GM20431 (cell line): ENCODE measurements at regions not wholly inside any gene's neighbourhood (a gene's known extent, or its start where the extent isn't known, plus 50 kb on each side); places are given as distances from the start of the nearest gene placed in this dataset.

Source experiments
- in situ Hi-C: fragments of 300-500 bp; cut with MseI, MboI; formaldehyde crosslinking; loops from one replicate; pipeline ENCODE4 v1.15.0; 2020; ENCODE audit warnings: low sequenced_read_pairs; ENCODE audit not compliant: unreplicated experiment

GRCh38 chr10:6950133-6950532 lies 370.1 kb upstream of the PRKCQ start:
- in situ Hi-C loops = no loop called here

- in situ Hi-C loops = no loop called here
Observed at GRCh38 chr10:6944436-6944835, 364.4 kb upstream of the PRKCQ start.

- in situ Hi-C loops = no loop called here
Observed at GRCh38 chr10:6938384-6938783, 358.3 kb upstream of the PRKCQ start.

GRCh38 chr10:6936931-6937330 lies 356.9 kb upstream of the PRKCQ start:
- in situ Hi-C loops = no loop called here

- in situ Hi-C loops = no loop called here
Observed at GRCh38 chr10:6929148-6929830, 349.2 kb upstream of the PRKCQ start.

GRCh38 chr10:6928586-6928985 lies 348.5 kb upstream of the PRKCQ start:
- in situ Hi-C loops = no loop called here

- in situ Hi-C loops = no loop called here
Observed at GRCh38 chr10:6926971-6927370, 346.9 kb upstream of the PRKCQ start.

- in situ Hi-C loops = no loop called here
Observed at GRCh38 chr10:6925146-6925545, 345.1 kb upstream of the PRKCQ start.

- in situ Hi-C loops = loop anchor here (25.0 kb wide), 1 partner anchor 488 kb away; the partner anchor contains the start of gene SFMBT2
Observed at GRCh38 chr10:6924166-6924565, 344.1 kb upstream of the PRKCQ start.

- in situ Hi-C loops = loop anchor here (25.0 kb wide), 1 partner anchor 491 kb away; the partner anchor contains the start of gene SFMBT2
Observed at GRCh38 chr10:6921026-6921425, 340.9 kb upstream of the PRKCQ start.

GRCh38 chr10:6920072-6921019 lies 340.3 kb upstream of the PRKCQ start:
- in situ Hi-C loops = loop anchor here (25.0 kb wide), 1 partner anchor 492 kb away; the partner anchor contains the start of gene SFMBT2

GRCh38 chr10:6919077-6919476 lies 339.0 kb upstream of the PRKCQ start:
- in situ Hi-C loops = loop anchor here (25.0 kb wide), 1 partner anchor 493 kb away; the partner anchor contains the start of gene SFMBT2

- in situ Hi-C loops = loop anchor here (25.0 kb wide), 1 partner anchor 494 kb away; the partner anchor contains the start of gene SFMBT2
Observed at GRCh38 chr10:6918305-6918704, 338.2 kb upstream of the PRKCQ start.

- in situ Hi-C loops = loop anchor here (25.0 kb wide), 1 partner anchor 495 kb away; the partner anchor contains the start of gene SFMBT2
Observed at GRCh38 chr10:6917125-6917524, 337.0 kb upstream of the PRKCQ start.

- in situ Hi-C loops = loop anchor here (25.0 kb wide), 1 partner anchor 496 kb away; the partner anchor contains the start of gene SFMBT2
Observed at GRCh38 chr10:6916601-6917000, 336.5 kb upstream of the PRKCQ start.

- in situ Hi-C loops = loop anchor here (25.0 kb wide), 1 partner anchor 497 kb away; the partner anchor contains the start of gene SFMBT2
Observed at GRCh38 chr10:6915307-6915706, 335.2 kb upstream of the PRKCQ start.

- in situ Hi-C loops = loop anchor here (25.0 kb wide), 1 partner anchor 499 kb away; the partner anchor contains the start of gene SFMBT2
Observed at GRCh38 chr10:6912929-6913328, 332.9 kb upstream of the PRKCQ start.

- in situ Hi-C loops = loop anchor here (25.0 kb wide), 1 partner anchor 500 kb away; the partner anchor contains the start of gene SFMBT2
Observed at GRCh38 chr10:6912424-6912823, 332.3 kb upstream of the PRKCQ start.

- in situ Hi-C loops = loop anchor here (25.0 kb wide), 1 partner anchor 500 kb away; the partner anchor contains the start of gene SFMBT2
Observed at GRCh38 chr10:6912021-6912420, 331.9 kb upstream of the PRKCQ start.

GRCh38 chr10:6909905-6910560 lies 330.0 kb upstream of the PRKCQ start:
- in situ Hi-C loops = loop anchor here (25.0 kb wide), 1 partner anchor 502 kb away; the partner anchor contains the start of gene SFMBT2
